NCI-H748 treated with DMSO at 0.1 percent for 48 hours (cell line): ENCODE measurements at regions not wholly inside any gene's neighbourhood (a gene's known extent, or its start where the extent isn't known, plus 50 kb on each side); places are given as distances from the start of the nearest gene placed in this dataset.
A peak's percentile ranks its signal among the peaks of the same experiment; 100 is the strongest.

Experiments used
- DNase-seq: peaks from one replicate; lab custom pipeline; 2025; lab: John Stamatoyannopoulos, UW

- DNase-seq = no peak
Observed at GRCh38 chr4:89599026-89599425, 237.9 kb downstream of the SNCA start.

- DNase-seq = no peak
Observed at GRCh38 chr4:89598602-89599001, 238.4 kb downstream of the SNCA start.

DNA sequence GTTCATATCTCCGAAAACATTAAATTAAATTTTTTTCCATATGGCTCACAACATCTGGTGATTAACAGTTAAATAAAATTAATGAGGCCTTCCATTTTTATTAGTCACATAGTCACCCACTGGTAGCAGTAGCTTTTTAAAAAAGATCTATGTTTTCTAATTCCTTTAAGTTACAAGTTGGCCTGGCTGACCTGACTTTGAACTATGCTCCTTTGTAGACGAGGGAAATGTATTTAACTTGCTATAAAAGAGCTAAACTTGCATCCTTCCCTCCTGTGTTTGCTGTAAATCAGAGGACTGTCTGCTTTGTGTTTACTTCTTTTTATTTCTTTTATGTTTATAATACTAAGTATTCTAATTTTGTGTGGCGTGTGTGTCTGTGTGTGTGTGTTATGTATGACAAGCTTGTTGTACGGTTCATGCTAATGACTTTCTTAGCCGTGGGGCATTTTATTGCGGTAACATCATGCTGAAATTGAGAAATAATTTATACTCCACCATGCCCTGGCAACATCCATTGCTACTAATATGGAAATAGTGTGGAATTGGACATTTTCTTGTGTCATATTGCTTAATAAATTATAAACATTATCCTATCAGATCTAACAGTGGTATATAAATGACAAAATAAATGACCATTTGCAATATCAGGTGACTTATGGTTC is 241.7 kb downstream of the SNCA start:
- DNase-seq = no peak

GRCh38 chr4:89590128-89590527 is 246.8 kb downstream of the SNCA start:
- DNase-seq = no peak

- no peak for DNase-seq
Observed at GRCh38 chr4:89588421-89588820, 248.5 kb downstream of the SNCA start.

GRCh38 chr4:89587364-89587763 is 249.6 kb downstream of the SNCA start:
- DNase-seq = no peak

GRCh38 chr4:89586864-89587263 is 250.1 kb downstream of the SNCA start:
- no peak for DNase-seq

- DNase-seq = no peak
Observed at GRCh38 chr4:89586318-89586717, 250.6 kb downstream of the SNCA start.

DNA sequence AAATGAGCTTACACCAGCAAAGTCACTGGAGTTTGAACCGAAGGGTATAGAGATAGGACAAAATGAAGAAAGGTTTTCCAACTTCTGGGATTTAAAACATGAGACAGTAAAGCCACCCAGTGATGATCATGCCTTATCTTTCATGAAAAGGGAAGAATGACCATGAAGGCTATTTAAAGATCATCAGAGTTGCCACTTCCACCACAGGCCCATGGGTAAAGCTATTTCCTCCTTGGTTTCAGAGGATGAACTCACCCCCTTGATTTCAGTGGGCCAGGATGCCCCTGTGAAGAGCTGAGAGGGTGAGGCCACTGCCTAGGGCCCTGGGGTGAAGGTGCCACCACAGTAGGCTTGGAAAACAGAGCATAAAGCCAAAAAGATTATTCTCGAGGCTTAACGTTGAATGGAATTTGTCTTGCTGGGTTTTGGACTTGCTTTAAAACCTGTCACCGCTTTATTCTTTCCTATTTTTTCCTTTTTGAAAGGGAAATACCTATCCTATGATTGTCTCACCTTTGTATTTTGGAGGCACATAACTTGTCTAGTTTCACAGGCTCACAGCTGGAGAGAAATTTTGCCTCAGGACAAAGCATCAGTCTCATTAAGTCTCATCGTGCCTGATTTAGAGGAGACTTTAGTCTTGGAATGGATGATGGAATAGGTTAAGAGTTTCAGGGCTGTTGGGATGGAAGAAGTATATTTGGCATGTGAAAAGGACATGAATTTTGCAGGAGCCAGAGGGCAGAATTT is 254.0 kb downstream of the SNCA start:
- DNase-seq = no peak

DNA sequence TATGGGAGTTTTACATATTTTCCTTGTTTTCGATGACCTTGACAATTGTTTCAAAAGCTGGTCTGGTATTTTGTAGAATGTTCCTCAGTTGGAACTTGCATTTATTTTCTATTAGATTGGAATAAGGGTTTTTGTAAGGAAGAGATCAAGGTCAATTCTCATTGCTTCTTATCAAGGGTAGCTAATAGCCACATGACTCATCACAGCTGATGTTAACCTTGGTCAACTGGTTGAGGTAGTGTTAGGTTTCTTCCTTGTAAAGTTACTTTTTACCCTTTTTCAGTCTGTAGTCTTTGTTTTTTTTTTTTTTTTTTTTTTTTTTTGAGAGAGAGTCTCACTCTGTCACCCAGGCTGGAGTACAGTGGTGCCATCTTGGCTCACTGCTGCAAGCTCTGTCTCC is 257.2 kb downstream of the SNCA start:
- DNase-seq = no peak

DNA sequence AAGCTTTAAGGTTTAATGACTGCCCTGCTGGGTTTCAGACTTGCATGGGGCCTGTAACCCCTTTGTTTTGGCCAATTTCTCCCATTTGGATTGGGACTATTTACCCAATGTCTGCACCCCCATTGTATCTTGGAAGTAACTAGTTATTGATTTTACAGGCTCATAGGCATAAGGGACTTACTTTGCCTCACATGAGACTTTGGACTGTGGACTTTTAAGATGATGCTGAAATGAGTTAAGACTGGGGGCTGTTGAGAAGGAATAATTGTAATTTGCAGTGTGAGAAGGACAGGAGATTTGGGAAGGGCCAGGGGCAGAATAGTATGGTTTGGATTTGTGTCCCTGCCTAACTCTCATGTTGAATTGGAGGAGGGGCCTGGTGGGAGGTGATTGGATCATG is 260.7 kb downstream of the SNCA start:
- DNase-seq = no peak

DNA sequence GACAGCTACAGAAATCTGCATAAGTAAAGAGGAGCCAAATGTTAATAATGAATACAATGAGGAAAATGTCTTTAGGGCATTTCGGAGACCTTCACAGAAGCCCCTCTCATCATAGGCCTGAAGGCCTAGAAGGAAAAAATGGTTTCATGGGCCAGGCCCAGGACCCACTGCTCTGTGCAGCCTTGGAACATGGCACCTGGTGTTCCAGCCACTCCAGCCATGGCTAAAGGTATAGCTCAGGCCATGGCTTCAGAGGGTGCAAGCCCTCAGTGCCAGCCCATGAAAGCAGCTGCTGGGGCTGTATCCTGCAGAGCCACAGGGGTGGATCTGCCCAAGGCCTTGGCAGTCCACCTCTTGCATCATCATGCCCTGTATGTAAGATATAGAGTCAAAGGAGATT is 261.1 kb downstream of the SNCA start:
- DNase-seq = no peak

DNA sequence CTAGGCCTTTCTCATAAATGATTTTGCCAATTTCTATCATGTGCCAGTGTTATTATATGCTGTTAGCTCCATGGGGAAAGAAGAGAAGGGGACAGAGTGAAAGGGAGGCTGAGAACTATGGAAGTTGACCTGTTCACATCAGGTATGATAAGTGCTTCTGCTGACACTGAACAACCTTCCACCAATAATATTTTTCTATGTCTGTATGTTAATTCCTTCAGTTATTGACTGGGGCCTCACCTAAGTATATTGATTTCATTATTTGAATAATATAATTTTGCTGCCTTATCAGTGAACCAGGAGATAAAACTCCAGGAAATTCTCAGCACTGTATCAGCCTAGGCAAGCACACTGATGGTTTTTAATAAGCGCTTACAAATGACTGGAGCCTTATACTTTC is 262.8 kb downstream of the SNCA start:
- no peak for DNase-seq

DNA sequence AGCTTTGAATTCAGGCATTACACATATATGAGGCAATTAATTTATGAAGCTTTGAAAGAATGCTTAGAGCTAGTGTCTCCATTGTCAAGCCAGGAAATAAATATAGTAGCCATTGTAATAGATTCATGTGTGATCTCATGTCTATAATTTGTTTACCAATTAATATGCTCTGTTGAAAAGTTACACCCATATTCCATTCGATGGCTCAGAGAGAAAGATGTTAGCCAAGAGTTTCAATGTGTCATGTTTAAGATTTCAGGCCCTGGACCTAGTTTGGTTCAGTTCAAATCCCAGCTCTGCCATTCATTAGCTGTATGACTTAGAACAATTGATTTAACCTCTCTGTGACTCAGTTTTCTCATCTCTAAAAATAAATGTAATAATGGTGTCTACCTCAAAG is 263.3 kb downstream of the SNCA start:
- DNase-seq = no peak

DNA sequence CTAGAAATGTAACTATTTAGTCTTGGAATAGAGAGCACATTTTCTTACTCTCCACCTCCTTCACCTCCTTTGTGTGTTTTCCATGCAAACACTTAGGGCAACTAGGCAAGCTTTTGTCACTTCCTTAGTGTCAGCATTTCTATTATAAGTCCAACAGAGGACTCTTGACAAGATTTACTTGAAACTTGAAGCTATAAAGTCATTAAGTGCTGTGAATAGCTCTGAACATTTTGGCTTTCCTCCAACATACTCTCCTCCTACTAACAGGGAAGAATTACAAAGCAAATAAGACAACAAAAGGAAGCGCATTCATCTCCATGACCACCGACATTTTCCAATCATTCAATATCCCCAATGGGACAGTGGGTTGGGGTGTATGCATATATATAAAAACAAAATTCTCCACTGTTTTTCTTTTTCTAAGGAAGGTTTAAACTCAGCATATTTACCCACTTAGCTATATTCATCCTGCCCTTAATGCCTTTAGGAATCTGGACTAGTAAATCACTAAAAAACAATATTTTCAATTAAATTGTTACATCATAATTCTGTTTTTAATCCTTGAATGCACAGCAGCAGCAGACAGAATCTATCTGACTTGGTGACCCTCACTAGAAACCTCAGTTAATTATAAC is 264.6 kb downstream of the SNCA start:
- peak; percentile 87 for DNase-seq

DNA sequence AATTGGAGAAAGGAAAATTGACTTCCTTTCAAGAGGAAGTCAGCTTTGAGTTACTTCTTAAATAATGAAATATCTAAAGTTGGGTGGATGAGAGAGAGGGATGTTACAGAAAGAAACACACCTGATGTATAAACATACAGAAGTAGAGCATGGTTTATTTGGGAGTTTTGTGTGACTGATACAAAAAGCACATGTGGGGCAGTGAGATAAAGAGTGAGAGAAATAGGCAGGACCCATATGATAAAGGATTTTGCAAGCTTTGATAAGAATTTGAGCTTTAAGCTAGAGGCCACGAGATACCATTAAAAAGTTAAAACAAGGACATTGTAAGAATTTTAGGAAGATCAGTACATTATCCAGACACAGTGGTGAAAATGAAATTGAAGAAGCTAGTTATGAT is 263.3 kb upstream of the GPRIN3 start:
- DNase-seq = no peak

GRCh38 chr4:89567936-89568335 is 260.3 kb upstream of the GPRIN3 start:
- no peak for DNase-seq

DNA sequence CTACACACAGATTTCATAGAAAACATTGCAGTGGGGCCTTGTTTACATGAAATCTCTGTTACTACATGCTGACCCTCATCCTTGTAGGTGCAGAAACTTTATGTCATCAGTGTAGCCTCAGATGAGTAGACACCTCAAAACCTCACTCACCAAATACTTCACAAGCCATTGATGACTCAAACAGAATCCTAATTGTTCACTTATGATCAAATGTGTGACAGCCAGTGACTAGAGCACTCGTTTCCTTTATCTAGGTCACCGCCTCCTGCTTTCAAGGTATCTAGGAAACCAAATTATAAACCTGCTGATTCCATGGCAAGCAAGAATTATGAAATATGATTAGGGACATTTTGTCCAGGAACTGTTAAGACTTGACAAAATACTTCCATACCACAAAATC is 255.8 kb upstream of the GPRIN3 start:
- DNase-seq = no peak

DNA sequence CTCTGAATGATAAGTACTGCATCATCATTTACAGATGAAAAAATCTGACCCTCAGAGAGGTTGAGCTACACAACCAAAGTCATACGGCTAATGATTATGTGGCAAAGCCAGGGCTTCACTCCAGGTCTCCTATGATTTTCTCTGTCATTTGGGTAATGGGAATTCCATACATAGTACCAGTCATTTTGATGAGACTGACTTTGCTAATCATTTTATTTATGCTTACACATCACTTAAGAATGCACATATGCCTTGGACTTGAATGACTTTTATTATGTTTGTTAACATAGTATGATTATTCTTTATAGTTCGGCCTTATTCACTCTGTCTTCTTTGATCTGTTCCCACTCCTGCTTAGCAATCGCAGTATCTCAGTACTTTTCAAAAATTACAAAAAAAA is 255.1 kb upstream of the GPRIN3 start:
- DNase-seq = no peak

DNA sequence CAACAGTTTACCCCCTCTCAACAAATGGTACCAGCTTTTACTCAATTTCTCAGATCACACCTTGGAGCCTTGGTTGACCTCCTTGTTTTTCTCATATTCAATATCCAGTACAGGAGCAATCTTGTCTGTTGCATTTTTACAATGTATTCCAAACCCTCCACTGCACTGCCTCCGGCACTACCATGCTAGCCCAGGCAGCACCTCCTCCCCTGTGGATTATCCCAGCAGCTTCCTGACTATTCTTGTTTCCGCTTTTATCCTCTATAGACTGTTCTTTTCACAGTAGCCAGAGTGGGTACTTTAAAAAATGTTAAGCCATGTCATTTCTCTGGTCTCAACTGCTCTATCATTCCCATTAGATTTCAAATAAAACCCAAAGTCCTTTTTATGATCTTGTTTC is 253.4 kb upstream of the GPRIN3 start:
- no peak for DNase-seq

GRCh38 chr4:89558147-89558546 is 250.5 kb upstream of the GPRIN3 start:
- no peak for DNase-seq

GRCh38 chr4:89556601-89557305 is 249.2 kb upstream of the GPRIN3 start:
- no peak for DNase-seq

- DNase-seq = no peak
Observed at GRCh38 chr4:89551191-89551590, 243.6 kb upstream of the GPRIN3 start.
